Omental fat pad (tissue), 3 donors: ENCODE measurements at regions not wholly inside any gene's neighbourhood (a gene's known extent, or its start where the extent isn't known, plus 50 kb on each side); places are given as distances from the start of the nearest gene placed in this dataset.
"Not testable (repeated sequence)": the region's sequence is repeated elsewhere in the genome, so short reads cannot be mapped to it uniquely, and the experiment has no call there.

Source experiments
- ATAC-seq: fragments of 150-250 bp; one replicate; pipeline ENCODE4 v1.9.1; 2016; ENCODE audit warnings: mild to moderate bottlenecking, moderate library complexity; ENCODE audit not compliant: low FRiP score
- DNase-seq: peaks from one replicate; pipeline ENCODE4 v3.0.0-alpha.2; 2019; ENCODE audit warnings: low spot score
- TF ChIP-seq, protein P1 (sequence below), 3 donors: fragments of 450-650 bp; IDR thresholded peaks; one replicate each; pipeline ENCODE4 v1.5.1; 2016 to 2017; ENCODE audit warnings: antibody characterized with exemption in 3 of 3, mild to moderate bottlenecking in 3 of 3, moderate library complexity in 2 of 3

GRCh38 chr12:28746734-28747325, 402.2 kb upstream of the FAR2 start:
- TF ChIP-seq, protein P1, sequence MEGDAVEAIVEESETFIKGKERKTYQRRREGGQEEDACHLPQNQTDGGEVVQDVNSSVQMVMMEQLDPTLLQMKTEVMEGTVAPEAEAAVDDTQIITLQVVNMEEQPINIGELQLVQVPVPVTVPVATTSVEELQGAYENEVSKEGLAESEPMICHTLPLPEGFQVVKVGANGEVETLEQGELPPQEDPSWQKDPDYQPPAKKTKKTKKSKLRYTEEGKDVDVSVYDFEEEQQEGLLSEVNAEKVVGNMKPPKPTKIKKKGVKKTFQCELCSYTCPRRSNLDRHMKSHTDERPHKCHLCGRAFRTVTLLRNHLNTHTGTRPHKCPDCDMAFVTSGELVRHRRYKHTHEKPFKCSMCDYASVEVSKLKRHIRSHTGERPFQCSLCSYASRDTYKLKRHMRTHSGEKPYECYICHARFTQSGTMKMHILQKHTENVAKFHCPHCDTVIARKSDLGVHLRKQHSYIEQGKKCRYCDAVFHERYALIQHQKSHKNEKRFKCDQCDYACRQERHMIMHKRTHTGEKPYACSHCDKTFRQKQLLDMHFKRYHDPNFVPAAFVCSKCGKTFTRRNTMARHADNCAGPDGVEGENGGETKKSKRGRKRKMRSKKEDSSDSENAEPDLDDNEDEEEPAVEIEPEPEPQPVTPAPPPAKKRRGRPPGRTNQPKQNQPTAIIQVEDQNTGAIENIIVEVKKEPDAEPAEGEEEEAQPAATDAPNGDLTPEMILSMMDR (IDR thresholded peaks at IDR 0.05) = no peak
- DNase-seq (no peak), ATAC-seq (no peak)

- no peak for ATAC-seq
- TF ChIP-seq, protein P1 (IDR thresholded peaks at IDR 0.05) = no peak
- DNase-seq = no peak
These were observed 398.0 kb upstream of the FAR2 start for GRCh38 chr12:28750946-28751685.

- TF ChIP-seq, protein P1 (IDR thresholded peaks at IDR 0.05) = no peak
- DNase-seq (no peak), ATAC-seq (no peak)
These were observed 394.1 kb upstream of the FAR2 start for GRCh38 chr12:28755027-28755426.

DNA sequence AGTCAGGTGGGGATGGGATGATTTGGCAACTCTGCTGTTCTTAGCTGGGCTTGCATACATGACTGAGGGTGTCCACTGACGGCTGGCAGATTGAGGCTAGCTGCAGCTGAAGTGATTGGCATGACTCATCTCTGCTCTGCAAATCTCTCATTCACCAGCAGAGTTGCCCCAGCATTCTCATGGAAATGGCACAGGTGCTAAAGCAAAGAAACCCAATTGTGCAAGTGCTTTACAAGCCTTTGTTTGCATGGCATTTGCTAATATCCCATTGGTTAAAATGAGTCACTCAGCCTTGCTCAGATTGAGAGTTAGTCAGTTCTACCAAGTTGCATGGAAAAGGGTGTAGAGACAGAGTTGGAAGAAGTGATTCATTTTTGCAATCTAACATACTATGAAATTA, 389.7 kb upstream of the FAR2 start:
- no peak for DNase-seq
- TF ChIP-seq, protein P1 (IDR thresholded peaks at IDR 0.05) = no peak
- no peak for ATAC-seq

DNA sequence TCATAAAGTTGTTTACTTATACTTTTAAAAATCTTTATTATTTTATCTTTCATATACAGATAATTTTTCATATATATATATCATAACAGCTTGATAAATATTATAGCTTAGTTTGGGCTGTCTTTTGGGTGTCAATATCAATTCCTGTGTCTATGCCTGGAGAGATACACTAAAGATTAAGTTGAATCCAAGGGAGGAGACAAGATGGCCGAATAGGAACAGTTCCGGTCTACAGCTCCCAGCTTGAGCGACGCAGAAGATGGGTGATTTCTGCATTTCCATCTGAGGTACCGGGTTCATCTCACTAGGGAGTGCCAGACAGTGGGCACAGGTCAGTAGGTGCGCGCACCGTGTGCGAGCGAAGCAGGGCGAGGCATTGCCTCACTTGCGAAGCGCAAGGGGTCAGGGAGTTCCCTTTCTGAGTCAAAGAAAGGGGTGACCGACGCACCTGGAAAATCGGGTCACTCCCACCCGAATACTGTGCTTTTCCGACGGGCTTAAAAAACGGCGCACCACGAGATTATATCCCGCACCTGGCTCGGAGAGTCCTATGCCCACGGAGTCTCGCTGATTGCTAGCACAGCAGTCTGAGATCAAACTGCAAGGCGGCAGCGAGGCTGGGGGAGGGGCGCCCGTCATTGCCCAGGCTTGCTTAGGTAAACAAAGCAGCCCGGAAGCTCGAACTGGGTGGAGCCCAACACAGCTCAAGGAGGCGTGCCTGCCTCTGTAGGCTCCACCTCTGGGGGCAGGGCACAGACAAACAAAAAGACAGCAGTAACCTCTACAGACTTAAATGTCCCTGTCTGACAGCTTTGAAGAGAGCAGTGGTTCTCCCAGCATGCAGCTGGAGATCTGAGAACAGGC, 388.8 kb upstream of the FAR2 start:
- not testable (repeated sequence) for DNase-seq, ATAC-seq

DNA sequence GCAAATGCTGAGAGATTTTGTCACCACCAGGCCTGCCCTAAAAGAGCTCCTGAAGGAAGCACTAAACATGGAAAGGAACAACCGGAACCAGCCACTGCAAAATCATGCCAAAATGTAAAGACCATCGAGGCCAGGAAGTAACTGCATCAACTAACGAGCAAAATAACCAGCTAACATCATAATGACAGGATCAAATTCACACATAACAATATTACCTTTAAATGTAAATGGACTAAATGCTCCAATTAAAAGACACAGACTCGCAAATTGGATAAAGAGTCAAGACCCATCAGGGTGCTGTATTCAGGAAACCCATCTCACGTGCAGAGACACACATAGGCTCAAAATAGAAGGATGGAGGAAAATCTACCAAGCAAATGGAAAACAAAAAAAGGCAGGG, 387.2 kb upstream of the FAR2 start:
- DNase-seq = not testable (repeated sequence)

DNA sequence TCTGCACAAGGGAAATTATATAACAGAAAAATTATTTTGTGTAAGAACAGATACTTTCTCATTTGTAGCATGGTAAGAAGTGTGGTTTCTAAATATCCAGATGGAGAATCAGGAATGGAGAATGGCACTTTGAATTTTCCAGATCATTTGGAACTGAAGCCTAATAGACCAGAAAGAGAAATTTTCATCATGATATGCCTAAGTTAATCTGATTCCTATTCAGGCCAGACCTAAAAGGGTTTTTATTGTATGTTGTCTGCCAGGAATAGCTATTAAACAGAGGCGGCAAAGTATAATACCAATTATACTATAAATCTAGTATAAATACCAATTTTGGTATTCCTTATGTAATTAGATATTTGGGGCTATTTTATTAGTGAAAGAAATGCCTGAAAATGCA, 382.7 kb upstream of the FAR2 start:
- TF ChIP-seq, protein P1 (IDR thresholded peaks at IDR 0.05) = no peak
- no peak for DNase-seq
- no peak for ATAC-seq

More for the DNA sequence above, 387.2 kb upstream of the FAR2 start:
- ATAC-seq = not testable (repeated sequence)
